ENCODE measurements at regions not wholly inside any gene's neighbourhood (a gene's known extent, or its start where the extent isn't known, plus 50 kb on each side); places are given as distances from the start of the nearest gene placed in this dataset.
"Not testable (repeated sequence)": the region's sequence is repeated elsewhere in the genome, so short reads cannot be mapped to it uniquely, and the experiment has no call there.

DNA sequence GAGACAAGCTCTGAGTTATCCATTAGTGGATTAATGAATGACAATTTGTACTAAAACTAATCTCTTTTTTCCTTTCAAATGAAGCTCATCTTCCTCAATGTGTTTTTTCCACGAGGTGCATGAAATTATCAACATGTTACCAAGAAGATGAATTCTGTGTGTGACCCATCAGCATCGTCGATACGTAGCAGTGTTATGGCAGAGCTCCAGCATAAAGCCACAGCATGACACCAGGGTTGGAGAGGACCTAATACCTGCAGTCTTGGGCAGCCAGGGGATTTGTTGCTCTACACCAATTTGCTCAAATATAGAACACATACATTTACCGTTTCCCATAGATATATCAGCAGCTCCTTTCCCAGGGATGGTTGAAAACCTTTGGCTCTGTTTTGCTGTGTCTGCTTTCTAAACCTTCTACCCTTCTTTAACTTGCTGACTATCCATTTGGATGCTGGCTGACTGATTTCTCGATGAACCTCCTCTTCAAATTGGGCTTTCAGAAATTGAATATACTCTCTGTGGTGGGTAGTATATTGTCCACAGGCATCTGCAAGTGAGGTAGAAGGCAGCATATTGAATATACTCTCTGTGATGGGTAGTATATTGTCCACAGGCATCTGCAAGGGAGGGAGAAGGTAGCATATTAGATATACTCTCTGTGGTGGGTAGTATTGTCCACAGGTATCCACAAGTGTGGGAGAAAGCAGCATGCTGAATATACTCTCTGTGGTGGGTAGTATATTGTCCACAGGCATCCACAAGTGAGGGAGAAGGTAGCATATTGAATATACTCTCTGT is 787.4 kb upstream of the TPTE start:
- peaks cover 37% of the 10 kb centered on the region for H3K9me3 ChIP-seq (ENCODE audit: low read length)
- POLR2A ChIA-PET = not testable (repeated sequence)

GRCh38 chr21:9735421-9735961 is 785.9 kb upstream of the TPTE start:
- Histone ChIP-seq H4K20me1 (ENCODE audit: insufficient read depth, low read length) (no peaks in the 10 kb centered on the region), H3K4me1 (ENCODE audit: insufficient read depth, low read length, poor library complexity, severe bottlenecking) (no peaks in the 10 kb centered on the region), H3K79me2 (ENCODE audit: insufficient read depth, low read depth, low read length) (no peaks in the 10 kb centered on the region), H3K27ac (ENCODE audit: low read depth, low read length, poor library complexity, severe bottlenecking) (no peak overlapping the region), H2AFZ (ENCODE audit: low read length) (no peak overlapping the region), H3K9me2 (ENCODE audit: insufficient read depth, low read length) (no peaks in the 10 kb centered on the region), H3K4me3 (ENCODE audit: low read depth, low read length, poor library complexity, severe bottlenecking) (no peak overlapping the region), H3K4me2 (ENCODE audit: low read length) (no peak overlapping the region), H3K9me3 (ENCODE audit: low read length) (peaks cover 43% of the 10 kb centered on the region), H3K36me3 (ENCODE audit: insufficient read depth, low read length) (no peaks in the 10 kb centered on the region)
- BruUV-seq (replicated peaks) = no TSS peak
- POLR2A ChIA-PET = no interaction called here
- no peak for TF ChIP-seq EZH2phosphoT487 (IDR thresholded peaks at IDR 0.05; ENCODE audit: borderline replicate concordance, low read depth, low read length)
- no peak for TF ChIP-seq CTCF (conservative IDR thresholded peaks at IDR 0.05; ENCODE audit: low read length)
- intact Hi-C loops (cut with micrococcal nuclease; ENCODE audit: unreplicated experiment) = no loop called here
- CTCF ChIA-PET (ENCODE audit: unreplicated experiment) = no interaction called here
- DNase-seq (ENCODE audit: low spot score) = no peak

More for the DNA sequence above, 787.4 kb upstream of the TPTE start:
- H3K79me2 ChIP-seq (ENCODE audit: insufficient read depth, low read depth, low read length); H3K4me2 ChIP-seq (ENCODE audit: low read length); DNase-seq (ENCODE audit: low spot score); H2AFZ ChIP-seq (ENCODE audit: low read length); H3K27ac ChIP-seq (ENCODE audit: low read depth, low read length, poor library complexity, severe bottlenecking); H3K9me2 ChIP-seq (ENCODE audit: insufficient read depth, low read length); H4K20me1 ChIP-seq (ENCODE audit: insufficient read depth, low read length); H3K4me1 ChIP-seq (ENCODE audit: insufficient read depth, low read length, poor library complexity, severe bottlenecking); CTCF ChIA-PET (ENCODE audit: unreplicated experiment); H3K4me3 ChIP-seq (ENCODE audit: low read depth, low read length, poor library complexity, severe bottlenecking); BruUV-seq (replicated peaks); H3K36me3 ChIP-seq (ENCODE audit: insufficient read depth, low read length); intact Hi-C loops (cut with micrococcal nuclease; ENCODE audit: unreplicated experiment): not testable (repeated sequence)

GRCh38 chr21:9737301-9737700 is 784.1 kb upstream of the TPTE start:
- intact Hi-C loops (cut with micrococcal nuclease; ENCODE audit: unreplicated experiment); H3K36me3 ChIP-seq (ENCODE audit: insufficient read depth, low read length); DNase-seq (ENCODE audit: low spot score); H4K20me1 ChIP-seq (ENCODE audit: insufficient read depth, low read length); H3K27ac ChIP-seq (ENCODE audit: low read depth, low read length, poor library complexity, severe bottlenecking); H3K79me2 ChIP-seq (ENCODE audit: insufficient read depth, low read depth, low read length); POLR2A ChIA-PET; H3K4me3 ChIP-seq (ENCODE audit: low read depth, low read length, poor library complexity, severe bottlenecking); H3K4me2 ChIP-seq (ENCODE audit: low read length); BruUV-seq (replicated peaks); CTCF ChIA-PET (ENCODE audit: unreplicated experiment); H3K9me2 ChIP-seq (ENCODE audit: insufficient read depth, low read length); H2AFZ ChIP-seq (ENCODE audit: low read length); H3K4me1 ChIP-seq (ENCODE audit: insufficient read depth, low read length, poor library complexity, severe bottlenecking): not testable (repeated sequence)
- H3K9me3 ChIP-seq (ENCODE audit: low read length) = peaks cover 41% of the 10 kb centered on the region

- BruUV-seq (replicated peaks); intact Hi-C loops (cut with micrococcal nuclease; ENCODE audit: unreplicated experiment); DNase-seq (ENCODE audit: low spot score); POLR2A ChIA-PET; H3K36me3 ChIP-seq (ENCODE audit: insufficient read depth, low read length); H4K20me1 ChIP-seq (ENCODE audit: insufficient read depth, low read length); H3K4me3 ChIP-seq (ENCODE audit: low read depth, low read length, poor library complexity, severe bottlenecking); H3K4me2 ChIP-seq (ENCODE audit: low read length); H3K79me2 ChIP-seq (ENCODE audit: insufficient read depth, low read depth, low read length); CTCF ChIA-PET (ENCODE audit: unreplicated experiment); H3K4me1 ChIP-seq (ENCODE audit: insufficient read depth, low read length, poor library complexity, severe bottlenecking); H3K9me2 ChIP-seq (ENCODE audit: insufficient read depth, low read length); H2AFZ ChIP-seq (ENCODE audit: low read length); H3K27ac ChIP-seq (ENCODE audit: low read depth, low read length, poor library complexity, severe bottlenecking): not testable (repeated sequence)
- H3K9me3 ChIP-seq (ENCODE audit: low read length) = peaks cover 35% of the 10 kb centered on the region
Observed at GRCh38 chr21:9737871-9738515, 783.4 kb upstream of the TPTE start.
